ENCODE measurements at regions not wholly inside any gene's neighbourhood (a gene's known extent, or its start where the extent isn't known, plus 50 kb on each side); places are given as distances from the start of the nearest gene placed in this dataset.

GRCh38 chr12:108440736-108441135 is 74.3 kb upstream of the FICD start:
- no peak overlapping the region for H2AK5ac ChIP-seq (ENCODE audit: insufficient read length, low read length)
- H3K4me2 ChIP-seq (ENCODE audit: insufficient read depth, insufficient read length, low read length), result no peak overlapping the region
- H2BK5ac ChIP-seq (ENCODE audit: insufficient read length, low read length), result no peak overlapping the region
- no peak overlapping the region for H3K4me3 Mint-ChIP-seq
- peaks cover 0 to 2% (median 1%) of the 10 kb centered on the region in 3 experiments; a peak in 2 of 7 replicates for H3K36me3 Mint-ChIP-seq (ENCODE audit: insufficient read depth in 1 of 3, low read depth in 3 of 3)
- no peaks in the 10 kb centered on the region for H3K79me2 ChIP-seq (ENCODE audit: insufficient read depth, low read length)
- H3K27me3 Mint-ChIP-seq (ENCODE audit: low read depth), result no peaks in the 10 kb centered on the region
- H3K4ac ChIP-seq (ENCODE audit: low read depth, low read length), result no peak overlapping the region
- peaks cover 8% of the 10 kb centered on the region; the same call in 1 of the 2 replicates for H3K4me1 ChIP-seq (ENCODE audit: insufficient read depth, low read length)
- no peak overlapping the region for H2BK15ac ChIP-seq (ENCODE audit: low read depth, low read length)
- H3K27ac ChIP-seq (ENCODE audit: insufficient read length, low read depth, low read length), result no peak overlapping the region
- no peak overlapping the region for H2BK12ac ChIP-seq (ENCODE audit: insufficient read length, low read depth, low read length)
- H3K9ac ChIP-seq (ENCODE audit: extremely low read depth, insufficient read length, low read length), result no peak overlapping the region
- H3T11ph ChIP-seq (ENCODE audit: low read length), result no peak overlapping the region
- H3K27ac Mint-ChIP-seq, result peak overlapping the region in 1 of 3 experiments; percentile 97; a peak in 3 of 7 replicates
- no peaks in the 10 kb centered on the region for H3K9me3 ChIP-seq (ENCODE audit: control insufficient read depth, low read depth, low read length)
- H4K20me1 ChIP-seq (ENCODE audit: control insufficient read depth, insufficient read depth, insufficient read length), result no peaks in the 10 kb centered on the region
- no CpG with 5 or more reads among the region's 2 CpGs for WGBS (ENCODE audit: extremely low coverage, insufficient read length, low lambda C conversion rate)
- H4K5ac ChIP-seq (ENCODE audit: insufficient read length, low read depth, low read length), result no peak overlapping the region
- H2BK20ac ChIP-seq (ENCODE audit: low read depth, low read length, poor library complexity, severe bottlenecking), result no peak overlapping the region
- TF ChIP-seq CTCF (conservative IDR thresholded peaks at IDR 0.05), result no peak
- no peak overlapping the region for H3K14ac ChIP-seq (ENCODE audit: insufficient read depth, low read length)
- no peaks in the 10 kb centered on the region for H3K27me3 ChIP-seq (ENCODE audit: insufficient read depth, low read length)
- H4K91ac ChIP-seq (ENCODE audit: insufficient read length, low read depth, low read length), result no peak overlapping the region
- H3K79me1 ChIP-seq (ENCODE audit: insufficient read depth, low read depth, low read length, poor library complexity, severe bottlenecking), result no peaks in the 10 kb centered on the region
- no peak overlapping the region for H3K56ac ChIP-seq (ENCODE audit: insufficient read length, low read depth, low read length)
- H3K9me3 Mint-ChIP-seq, result no peaks in the 10 kb centered on the region; a peak in 1 of 5 replicates
- H4K8ac ChIP-seq (replicated peaks; ENCODE audit: insufficient read length, low read depth, low read length), result no peak overlapping the region
- H3K4me1 Mint-ChIP-seq, result peaks cover 35 to 39% of the 10 kb centered on the region in 2 experiments
- H2AFZ ChIP-seq (ENCODE audit: low read length), result no peak overlapping the region
- no peak overlapping the region for H3K18ac ChIP-seq (ENCODE audit: insufficient read length, low read depth, low read length)
- no peaks in the 10 kb centered on the region for H3K23me2 ChIP-seq (ENCODE audit: insufficient read length, low read depth, low read length, poor library complexity, severe bottlenecking)
- no peak overlapping the region for H3K23ac ChIP-seq (ENCODE audit: insufficient read length, low read depth, low read length)
- DNase-seq, result no peak
- no peak overlapping the region for H2BK120ac ChIP-seq (ENCODE audit: low read depth, low read length, poor library complexity, severe bottlenecking)
